ENCODE measurements at regions not wholly inside any gene's neighbourhood (a gene's known extent, or its start where the extent isn't known, plus 50 kb on each side); places are given as distances from the start of the nearest gene placed in this dataset.
"Not testable (repeated sequence)": the region's sequence is repeated elsewhere in the genome, so short reads cannot be mapped to it uniquely, and the experiment has no call there.

DNA sequence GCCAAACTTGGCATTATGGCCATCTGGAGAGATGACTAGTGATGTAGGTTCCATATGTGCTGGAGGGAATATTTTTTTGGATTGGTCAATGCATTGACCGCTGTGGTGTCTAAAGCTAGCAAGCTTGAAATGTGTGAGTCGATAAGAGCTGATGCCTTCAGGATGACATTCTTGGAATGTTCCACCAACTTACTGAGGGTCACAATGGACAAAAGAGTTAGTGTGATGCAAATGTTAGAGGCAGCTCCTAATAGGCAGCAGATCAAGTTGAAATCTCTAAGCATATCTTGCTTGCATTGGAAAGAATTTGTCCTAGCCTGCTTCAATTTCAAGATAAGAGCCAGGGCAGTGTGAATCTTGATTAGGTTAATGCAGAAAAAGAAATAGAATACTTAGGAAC, 210.4 kb upstream of the AFF2 start:
- peaks cover 8% of the 10 kb centered on the region for H3K4me1 Mint-ChIP-seq
- H3K27ac Mint-ChIP-seq: no peak overlapping the region
- no peaks in the 10 kb centered on the region for H3K27me3 Mint-ChIP-seq
- H3K9me3 Mint-ChIP-seq: peaks cover 5% of the 10 kb centered on the region
- no peak for DNase-seq
- H3K36me3 Mint-ChIP-seq: no peaks in the 10 kb centered on the region
- H3K4me3 Mint-ChIP-seq: no peak overlapping the region

DNA sequence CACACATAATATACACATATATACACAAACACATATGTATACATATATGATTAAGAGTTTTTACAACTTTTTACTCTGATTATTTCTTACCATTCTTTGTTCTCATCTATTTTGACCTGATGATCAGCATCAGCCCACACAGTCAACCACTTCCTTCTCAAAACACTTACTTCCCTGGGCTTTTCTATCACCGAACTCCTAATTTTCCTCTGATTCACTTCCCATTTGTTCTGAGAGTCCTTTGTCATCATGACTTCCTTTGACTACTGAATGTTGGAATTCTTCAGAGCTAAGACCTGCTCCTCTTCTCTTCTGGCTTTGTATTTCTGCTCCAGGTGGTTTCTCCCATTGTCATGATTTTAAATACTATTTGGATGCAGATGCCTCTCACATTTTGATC, 209.5 kb upstream of the AFF2 start:
- Mint-ChIP-seq H3K36me3 (peaks cover 3% of the 10 kb centered on the region), H3K4me3 (no peak overlapping the region), H3K27ac (no peak overlapping the region), H3K9me3 (peaks cover 9% of the 10 kb centered on the region), H3K4me1 (peaks cover 7% of the 10 kb centered on the region), H3K27me3 (no peaks in the 10 kb centered on the region)
- no peak for DNase-seq

GRCh38 chrX:148298737-148299136, 201.7 kb upstream of the AFF2 start:
- peaks cover 10% of the 10 kb centered on the region for H3K36me3 Mint-ChIP-seq
- DNase-seq: no peak
- H3K9me3 Mint-ChIP-seq: peaks cover 17% of the 10 kb centered on the region
- no peak overlapping the region for H3K27ac Mint-ChIP-seq
- peaks cover 2% of the 10 kb centered on the region for H3K4me1 Mint-ChIP-seq
- H3K27me3 Mint-ChIP-seq: no peaks in the 10 kb centered on the region
- H3K4me3 Mint-ChIP-seq: no peak overlapping the region

DNA sequence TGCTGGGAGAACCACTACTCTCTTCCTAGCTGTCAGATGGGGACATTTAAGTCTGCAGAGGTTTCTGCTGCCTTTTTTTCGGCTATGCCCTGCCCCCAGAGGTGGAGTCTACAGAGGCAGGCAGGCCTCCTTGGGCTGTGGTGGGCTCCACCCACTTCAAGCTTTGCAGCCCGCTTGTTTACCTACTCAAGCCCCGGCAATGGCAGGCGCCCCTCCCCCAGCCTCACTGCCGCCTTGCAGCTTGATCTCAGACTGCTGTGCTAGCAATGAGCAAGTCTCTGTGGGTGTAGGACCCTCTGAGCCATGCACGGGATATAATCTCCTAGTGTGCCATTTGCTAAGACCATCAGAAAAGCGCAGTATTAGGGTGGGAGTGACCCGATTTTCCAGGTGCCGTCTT, 195.2 kb upstream of the AFF2 start:
- H3K27ac Mint-ChIP-seq, H3K27me3 Mint-ChIP-seq, DNase-seq, H3K36me3 Mint-ChIP-seq, H3K4me3 Mint-ChIP-seq, H3K9me3 Mint-ChIP-seq: not testable (repeated sequence)
- H3K4me1 Mint-ChIP-seq: peaks cover 18% of the 10 kb centered on the region

- no peaks in the 10 kb centered on the region for H3K27me3 Mint-ChIP-seq
- no peak overlapping the region for H3K27ac Mint-ChIP-seq
- peaks cover 31% of the 10 kb centered on the region for H3K4me1 Mint-ChIP-seq
- H3K4me3 Mint-ChIP-seq: no peak overlapping the region
- no peaks in the 10 kb centered on the region for H3K9me3 Mint-ChIP-seq
- H3K36me3 Mint-ChIP-seq: peaks cover 5% of the 10 kb centered on the region
- DNase-seq: no peak
These were observed 191.0 kb upstream of the AFF2 start for GRCh38 chrX:148309413-148309812.

- Mint-ChIP-seq H3K27ac (peak overlapping the region; percentile 75), H3K4me1 (peaks cover 31% of the 10 kb centered on the region), H3K9me3 (no peaks in the 10 kb centered on the region), H3K4me3 (no peak overlapping the region), H3K36me3 (peaks cover 5% of the 10 kb centered on the region), H3K27me3 (no peaks in the 10 kb centered on the region)
- DNase-seq: peak; percentile 37
These were observed 189.8 kb upstream of the AFF2 start for GRCh38 chrX:148310426-148311165.

DNA sequence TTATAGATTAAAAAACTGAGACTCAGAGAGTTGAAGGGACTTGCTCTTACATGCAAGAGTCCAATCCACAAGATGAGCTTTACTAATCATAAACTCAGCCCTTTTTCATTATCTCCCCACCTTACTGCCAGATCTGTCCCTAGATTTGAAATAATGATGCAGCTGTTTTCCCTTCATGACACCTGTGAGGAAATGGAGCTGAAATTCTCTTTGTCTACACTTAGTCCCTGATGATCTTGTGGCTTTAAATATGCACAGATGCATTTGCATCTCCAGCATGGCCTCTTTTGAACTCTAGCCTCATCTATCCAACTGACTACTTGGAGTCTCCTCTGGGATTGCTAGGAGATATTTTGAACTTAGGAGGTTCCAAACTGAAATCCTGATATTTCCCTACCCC, 188.9 kb upstream of the AFF2 start:
- H3K4me1 Mint-ChIP-seq: peaks cover 34% of the 10 kb centered on the region

GRCh38 chrX:148314876-148315275, 185.5 kb upstream of the AFF2 start:
- peaks cover 2% of the 10 kb centered on the region for H3K36me3 Mint-ChIP-seq
- no peak overlapping the region for H3K4me3 Mint-ChIP-seq
- peaks cover 19% of the 10 kb centered on the region for H3K4me1 Mint-ChIP-seq
- H3K27ac Mint-ChIP-seq: no peak overlapping the region
- H3K9me3 Mint-ChIP-seq: no peaks in the 10 kb centered on the region
- H3K27me3 Mint-ChIP-seq: no peaks in the 10 kb centered on the region
- no peak for DNase-seq

More for the DNA sequence above, 188.9 kb upstream of the AFF2 start:
- DNase-seq: no peak
- Mint-ChIP-seq H3K4me3 (no peak overlapping the region), H3K36me3 (peaks cover 5% of the 10 kb centered on the region), H3K27ac (no peak overlapping the region), H3K27me3 (no peaks in the 10 kb centered on the region), H3K9me3 (no peaks in the 10 kb centered on the region)

- H3K36me3 Mint-ChIP-seq: peaks cover 5% of the 10 kb centered on the region
- no peaks in the 10 kb centered on the region for H3K9me3 Mint-ChIP-seq
- no peaks in the 10 kb centered on the region for H3K27me3 Mint-ChIP-seq
- peaks cover 14% of the 10 kb centered on the region for H3K4me1 Mint-ChIP-seq
- no peak overlapping the region for H3K27ac Mint-ChIP-seq
- no peak for DNase-seq
- H3K4me3 Mint-ChIP-seq: no peak overlapping the region
These were observed 184.0 kb upstream of the AFF2 start for GRCh38 chrX:148316446-148316845.

- DNase-seq: no peak
- H3K27ac Mint-ChIP-seq: no peak overlapping the region
- no peaks in the 10 kb centered on the region for H3K27me3 Mint-ChIP-seq
- peaks cover 3% of the 10 kb centered on the region for H3K36me3 Mint-ChIP-seq
- H3K9me3 Mint-ChIP-seq: no peaks in the 10 kb centered on the region
- no peak overlapping the region for H3K4me3 Mint-ChIP-seq
- H3K4me1 Mint-ChIP-seq: peaks cover 3% of the 10 kb centered on the region
These were observed 177.5 kb upstream of the AFF2 start for GRCh38 chrX:148322906-148323305.

DNA sequence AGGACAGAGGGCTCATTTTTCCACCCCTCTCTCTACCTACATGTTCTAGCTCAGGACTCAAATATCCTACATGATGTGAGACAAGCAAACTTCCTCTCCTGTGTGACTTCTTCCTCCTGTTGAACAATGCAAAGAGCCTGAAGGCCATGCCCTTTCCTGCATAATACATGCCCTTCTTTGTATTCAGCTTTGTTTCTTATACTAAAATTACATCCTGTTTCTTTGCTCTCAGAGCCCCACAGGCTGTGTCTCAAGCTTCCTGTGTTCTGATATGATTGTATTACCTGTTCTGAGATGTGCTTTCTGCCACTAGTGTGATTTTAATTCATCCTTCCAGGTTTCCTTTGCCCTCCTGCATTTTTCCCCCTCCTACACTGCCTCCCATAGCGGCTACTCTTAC, 166.4 kb upstream of the AFF2 start:
- peak overlapping the region; percentile 77 for H3K27ac Mint-ChIP-seq
- peaks cover 7% of the 10 kb centered on the region for H3K36me3 Mint-ChIP-seq
- H3K4me3 Mint-ChIP-seq: peak overlapping the region; percentile 35
- peaks cover 35% of the 10 kb centered on the region for H3K4me1 Mint-ChIP-seq
- no peaks in the 10 kb centered on the region for H3K9me3 Mint-ChIP-seq
- no peaks in the 10 kb centered on the region for H3K27me3 Mint-ChIP-seq
- no peak for DNase-seq

- no peaks in the 10 kb centered on the region for H3K27me3 Mint-ChIP-seq
- no peak overlapping the region for H3K4me3 Mint-ChIP-seq
- H3K27ac Mint-ChIP-seq: no peak overlapping the region
- H3K4me1 Mint-ChIP-seq: peaks cover 43% of the 10 kb centered on the region
- H3K9me3 Mint-ChIP-seq: peaks cover 9% of the 10 kb centered on the region
- H3K36me3 Mint-ChIP-seq: peaks cover 8% of the 10 kb centered on the region
- DNase-seq: no peak
These were observed 162.5 kb upstream of the AFF2 start for GRCh38 chrX:148337873-148338272.

GRCh38 chrX:148354916-148355315, 145.5 kb upstream of the AFF2 start:
- Mint-ChIP-seq H3K27ac (no peak overlapping the region), H3K27me3 (no peaks in the 10 kb centered on the region), H3K4me3 (no peak overlapping the region), H3K9me3 (peaks cover 6% of the 10 kb centered on the region), H3K4me1 (no peaks in the 10 kb centered on the region), H3K36me3 (no peaks in the 10 kb centered on the region)
- DNase-seq: no peak

DNA sequence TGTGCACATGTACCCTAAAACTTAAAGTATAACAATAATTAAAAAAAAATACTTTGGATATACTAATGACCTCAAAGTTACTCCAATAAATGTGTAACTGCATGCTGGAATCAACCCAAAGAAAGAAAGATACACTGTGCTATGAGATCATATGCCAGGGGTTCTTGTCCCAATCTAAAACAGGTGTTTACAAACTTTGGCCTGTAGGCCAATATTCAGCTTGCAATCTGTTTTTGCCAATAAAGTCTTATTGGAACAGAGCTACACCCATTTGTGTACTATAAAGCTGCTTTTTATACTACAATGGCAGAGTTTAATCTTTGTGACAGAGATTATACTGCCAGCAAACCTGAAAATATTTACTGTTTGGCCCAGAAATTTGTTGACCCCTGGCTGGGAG, 138.8 kb upstream of the AFF2 start:
- no peak overlapping the region for H3K4me3 Mint-ChIP-seq
- H3K4me1 Mint-ChIP-seq: peaks cover 2% of the 10 kb centered on the region
- H3K9me3 Mint-ChIP-seq: no peaks in the 10 kb centered on the region

GRCh38 chrX:148363471-148364235, 136.8 kb upstream of the AFF2 start:
- Mint-ChIP-seq H3K27ac (no peak overlapping the region), H3K9me3 (no peaks in the 10 kb centered on the region), H3K27me3 (no peaks in the 10 kb centered on the region), H3K4me3 (no peak overlapping the region), H3K36me3 (peaks cover 2% of the 10 kb centered on the region), H3K4me1 (peaks cover 11% of the 10 kb centered on the region)
- no peak for DNase-seq

More for the DNA sequence above, 138.8 kb upstream of the AFF2 start:
- Mint-ChIP-seq H3K36me3 (no peaks in the 10 kb centered on the region), H3K27ac (no peak overlapping the region), H3K27me3 (no peaks in the 10 kb centered on the region)
- DNase-seq: no peak

- no peaks in the 10 kb centered on the region for H3K9me3 Mint-ChIP-seq
- no peak overlapping the region for H3K27ac Mint-ChIP-seq
- no peak overlapping the region for H3K4me3 Mint-ChIP-seq
- no peaks in the 10 kb centered on the region for H3K27me3 Mint-ChIP-seq
- peaks cover 11% of the 10 kb centered on the region for H3K4me1 Mint-ChIP-seq
- peaks cover 2% of the 10 kb centered on the region for H3K36me3 Mint-ChIP-seq
- no peak for DNase-seq
These were observed 135.2 kb upstream of the AFF2 start for GRCh38 chrX:148365233-148365632.

Data from activated naive CD8-positive, alpha-beta T cell treated with anti-CD3 and anti-CD28 coated beads for 36 hours (primary cell).